Parathyroid adenoma (tissue), 2 donors: ENCODE measurements at regions not wholly inside any gene's neighbourhood (a gene's known extent, or its start where the extent isn't known, plus 50 kb on each side); places are given as distances from the start of the nearest gene placed in this dataset.

Source experiments
- H2AFZ ChIP-seq: fragments of 300-600 bp; sonication (generic); one replicate; pipeline ENCODE4 v1.7.0; 2017; ENCODE audit warnings: antibody characterized with exemption, mild to moderate bottlenecking
- H3K27ac ChIP-seq: fragments of 300-600 bp; sonication (generic); one replicate; pipeline ENCODE4 v1.7.0; 2017
- H3K27me3 ChIP-seq: fragments of 300-600 bp; sonication (generic); one replicate; pipeline ENCODE4 v1.7.0; 2017; ENCODE audit warnings: low read length; ENCODE audit not compliant: control insufficient read depth, insufficient read depth
- H3K36me3 ChIP-seq: fragments of 300-600 bp; sonication (generic); one replicate; pipeline ENCODE4 v1.7.0; 2017; ENCODE audit warnings: low read length; ENCODE audit not compliant: control insufficient read depth, insufficient read depth
- H3K4me1 ChIP-seq: fragments of 300-600 bp; sonication (generic); one replicate; pipeline ENCODE4 v1.7.0; 2017; ENCODE audit warnings: control low read depth
- H3K4me2 ChIP-seq: fragments of 300-600 bp; sonication (generic); one replicate; pipeline ENCODE4 v1.7.0; 2017; ENCODE audit warnings: low read length
- H3K4me3 ChIP-seq: fragments of 300-600 bp; sonication (generic); one replicate; pipeline ENCODE4 v1.7.0; 2017; ENCODE audit warnings: low read depth, low read length
- H3K79me2 ChIP-seq: fragments of 300-600 bp; sonication (generic); one replicate; pipeline ENCODE4 v1.7.0; 2017; ENCODE audit warnings: control low read depth
- H3K9ac ChIP-seq: fragments of 300-600 bp; sonication (generic); one replicate; pipeline ENCODE4 v1.7.0; 2017; ENCODE audit warnings: mild to moderate bottlenecking
- H3K9me3 ChIP-seq: fragments of 300-600 bp; sonication (generic); one replicate; pipeline ENCODE4 v1.7.0; 2017; ENCODE audit warnings: low read length; ENCODE audit not compliant: control insufficient read depth
- CTCF ChIP-seq: fragments of 300-600 bp; sonication (generic); IDR thresholded peaks from one replicate; pipeline ENCODE4 v1.7.0; 2017; ENCODE audit warnings: antibody characterized with exemption, mild to moderate bottlenecking
- donor health status: primary hyperparathyroidism.

GRCh38 chr4:147078875-147079658, 133.4 kb upstream of the TTC29 start:
- Histone ChIP-seq H2AFZ (no peak overlapping the region), H3K9ac (no peak overlapping the region), H3K27ac (no peak overlapping the region), H3K79me2 (no peaks in the 10 kb centered on the region), H3K4me1 (no peaks in the 10 kb centered on the region), H3K27me3 (no peaks in the 10 kb centered on the region), H3K4me3 (no peak overlapping the region), H3K4me2 (no peak overlapping the region), H3K36me3 (no peaks in the 10 kb centered on the region), H3K9me3 (no peaks in the 10 kb centered on the region)
- TF ChIP-seq CTCF: no peak

DNA sequence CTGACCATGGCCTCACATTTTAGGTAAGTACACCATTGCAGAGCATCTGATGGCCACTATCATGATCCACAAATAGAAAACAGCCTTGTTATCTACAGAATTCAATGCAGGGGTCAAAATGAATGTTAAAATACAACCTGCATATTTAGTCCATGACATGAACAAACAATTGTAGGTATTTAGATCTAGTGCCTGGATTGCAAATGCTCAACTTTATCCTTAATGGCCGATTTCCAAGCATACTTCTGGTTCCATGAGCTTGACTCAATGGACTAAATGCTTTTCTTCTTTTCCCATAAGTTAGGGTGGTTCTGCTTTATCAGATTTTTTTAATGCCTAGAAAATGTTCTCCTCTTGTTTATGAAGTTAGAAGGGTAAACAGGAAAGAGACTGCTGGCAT, 139.2 kb upstream of the TTC29 start:
- Histone ChIP-seq H3K9me3 (no peaks in the 10 kb centered on the region), H3K4me1 (no peaks in the 10 kb centered on the region), H3K79me2 (no peaks in the 10 kb centered on the region), H3K4me3 (no peak overlapping the region), H3K36me3 (no peaks in the 10 kb centered on the region), H2AFZ (no peak overlapping the region), H3K27me3 (no peaks in the 10 kb centered on the region), H3K27ac (no peak overlapping the region), H3K9ac (no peak overlapping the region), H3K4me2 (no peak overlapping the region)
- no peak for TF ChIP-seq CTCF

DNA sequence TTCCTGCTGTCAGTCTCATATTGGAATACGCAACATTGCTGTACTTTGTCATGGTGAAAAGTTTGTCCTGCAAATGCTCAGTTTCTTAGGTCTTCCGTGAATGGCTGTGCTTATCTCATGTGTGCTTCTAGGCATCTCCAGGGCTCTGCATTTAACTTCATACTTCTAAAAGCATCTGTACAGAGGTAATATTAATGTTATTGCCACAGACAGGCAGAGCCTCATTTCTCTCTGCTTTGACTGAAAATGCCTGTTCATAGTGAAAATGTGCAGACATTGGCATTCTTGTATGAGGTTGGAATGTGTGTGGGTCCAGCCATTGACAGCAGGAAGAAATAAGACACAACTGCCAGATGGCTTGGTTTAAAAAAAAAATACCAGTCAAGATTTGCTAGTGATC, 140.1 kb upstream of the TTC29 start:
- Histone ChIP-seq H3K9ac (no peak overlapping the region), H3K27ac (no peak overlapping the region), H3K4me2 (no peak overlapping the region)

GRCh38 chr4:147088146-147088545, 142.5 kb upstream of the TTC29 start:
- no peak overlapping the region for H3K4me3 ChIP-seq

More for the DNA sequence above, 140.1 kb upstream of the TTC29 start:
- no peaks in the 10 kb centered on the region for H3K9me3 ChIP-seq
- H3K36me3 ChIP-seq: no peaks in the 10 kb centered on the region
- H3K4me3 ChIP-seq: no peak overlapping the region
- no peak for TF ChIP-seq CTCF
- H3K4me1 ChIP-seq: no peaks in the 10 kb centered on the region
- no peaks in the 10 kb centered on the region for H3K79me2 ChIP-seq
- no peaks in the 10 kb centered on the region for H3K27me3 ChIP-seq
- H2AFZ ChIP-seq: no peak overlapping the region

More at GRCh38 chr4:147088146-147088545, 142.5 kb upstream of the TTC29 start:
- H3K36me3 ChIP-seq: no peaks in the 10 kb centered on the region
- H2AFZ ChIP-seq: no peak overlapping the region
- H3K4me1 ChIP-seq: no peaks in the 10 kb centered on the region
- no peak overlapping the region for H3K27ac ChIP-seq
- H3K79me2 ChIP-seq: no peaks in the 10 kb centered on the region
- no peak for TF ChIP-seq CTCF
- no peaks in the 10 kb centered on the region for H3K9me3 ChIP-seq
- H3K4me2 ChIP-seq: no peak overlapping the region
- H3K27me3 ChIP-seq: no peaks in the 10 kb centered on the region
- no peak overlapping the region for H3K9ac ChIP-seq
